ENCODE measurements at regions not wholly inside any gene's neighbourhood (a gene's known extent, or its start where the extent isn't known, plus 50 kb on each side); places are given as distances from the start of the nearest gene placed in this dataset.

- TF ChIP-seq RXRA (IDR thresholded peaks at IDR 0.05; ENCODE audit: borderline replicate concordance, low read depth) (no peak), TAF1 (IDR thresholded peaks at IDR 0.05; ENCODE audit: borderline replicate concordance, low read depth, low read length) (no peak), REST (IDR thresholded peaks at IDR 0.05; ENCODE audit: low read depth, low read length) (no peak), CTCF (IDR thresholded peaks at IDR 0.05) (no peak), RCOR1 (IDR thresholded peaks at IDR 0.05; ENCODE audit: low read length) (no peak)
Observed at GRCh38 chr9:129489838-129490582, 130.9 kb downstream of the C9orf50 start.
